Effector memory CD4-positive, alpha-beta T cell (primary cell): ENCODE measurements at regions not wholly inside any gene's neighbourhood (a gene's known extent, or its start where the extent isn't known, plus 50 kb on each side); places are given as distances from the start of the nearest gene placed in this dataset.
"Not testable (repeated sequence)": the region's sequence is repeated elsewhere in the genome, so short reads cannot be mapped to it uniquely, and the experiment has no call there.

Experiments used
- DNase-seq, 3 donors: peaks; one replicate each; pipeline ENCODE4 v3.0.0-alpha.2; 2020
- H3K27ac ChIP-seq: 2 replicates; pipeline ENCODE4 v1.7.0; 2013; ENCODE audit warnings: mild to moderate bottlenecking, low read length, moderate library complexity; ENCODE audit not compliant: insufficient read depth, poor library complexity, severe bottlenecking
- H3K27me3 ChIP-seq: replicated peaks from 2 replicates; pipeline ENCODE4 v1.7.0; 2013; ENCODE audit warnings: mild to moderate bottlenecking, low read length; ENCODE audit not compliant: insufficient read depth, control insufficient read depth, poor library complexity, severe bottlenecking
- H3K36me3 ChIP-seq: 2 replicates; pipeline ENCODE4 v1.7.0; 2013; ENCODE audit warnings: mild to moderate bottlenecking, low read length, moderate library complexity; ENCODE audit not compliant: control insufficient read depth, insufficient read depth
- H3K4me1 ChIP-seq: 2 replicates; pipeline ENCODE4 v1.7.0; 2013; ENCODE audit warnings: low read length, mild to moderate bottlenecking; ENCODE audit not compliant: control insufficient read depth, insufficient read depth, poor library complexity, severe bottlenecking
- H3K4me3 ChIP-seq: 2 replicates; pipeline ENCODE4 v1.7.0; 2013; ENCODE audit warnings: low read length, low read depth, mild to moderate bottlenecking; ENCODE audit not compliant: insufficient read depth, poor library complexity, severe bottlenecking
- H3K9me3 ChIP-seq: 2 replicates; pipeline ENCODE4 v1.7.0; 2013; ENCODE audit warnings: mild to moderate bottlenecking, low read length, moderate library complexity; ENCODE audit not compliant: control insufficient read depth

GRCh38 chr3:117868766-117869165 is 1159.2 kb downstream of the TUSC7 start:
- no peak for DNase-seq
- Histone ChIP-seq H3K27ac (no peak overlapping the region), H3K9me3 (no peaks in the 10 kb centered on the region), H3K4me3 (no peak overlapping the region), H3K36me3 (no peaks in the 10 kb centered on the region), H3K4me1 (no peaks in the 10 kb centered on the region), H3K27me3 (no peaks in the 10 kb centered on the region)

- Histone ChIP-seq H3K4me3 (no peak overlapping the region), H3K27ac (no peak overlapping the region), H3K9me3 (no peaks in the 10 kb centered on the region), H3K36me3 (no peaks in the 10 kb centered on the region), H3K4me1 (no peaks in the 10 kb centered on the region), H3K27me3 (no peaks in the 10 kb centered on the region)
- DNase-seq: no peak
These were observed 1162.4 kb downstream of the TUSC7 start for GRCh38 chr3:117871934-117872333.

- DNase-seq, H3K9me3 ChIP-seq: not testable (repeated sequence)
These were observed 1161.9 kb downstream of the IGSF11 start for GRCh38 chr3:117872594-117873248.

DNA sequence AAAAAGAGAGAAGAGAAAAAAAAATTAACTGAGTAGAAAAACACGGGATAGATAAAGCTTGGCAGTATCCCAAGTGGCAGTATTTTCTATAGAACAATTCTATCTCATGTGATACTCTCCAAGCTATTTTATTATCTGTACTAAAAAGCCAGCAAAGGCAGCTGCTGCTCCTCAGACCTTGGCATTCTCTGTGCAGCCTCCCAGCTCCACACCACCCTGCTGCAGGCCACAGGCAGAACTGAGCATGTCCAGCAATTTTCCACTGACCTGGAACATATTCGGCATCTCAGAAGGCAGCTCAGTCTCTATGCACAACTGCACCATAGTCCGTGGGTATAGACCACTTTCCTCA is 1161.4 kb downstream of the IGSF11 start:
- H3K36me3 ChIP-seq: no peaks in the 10 kb centered on the region
- H3K27me3 ChIP-seq: no peaks in the 10 kb centered on the region
- no peak overlapping the region for H3K4me3 ChIP-seq
- H3K27ac ChIP-seq: no peak overlapping the region
- no peaks in the 10 kb centered on the region for H3K9me3 ChIP-seq
- no peak for DNase-seq
- H3K4me1 ChIP-seq: no peaks in the 10 kb centered on the region

More at GRCh38 chr3:117872594-117873248, 1161.9 kb downstream of the IGSF11 start:
- not testable (repeated sequence) for H3K36me3 ChIP-seq, H3K27ac ChIP-seq, H3K4me3 ChIP-seq, H3K27me3 ChIP-seq, H3K4me1 ChIP-seq

GRCh38 chr3:117874028-117874690 is 1160.5 kb downstream of the IGSF11 start:
- Histone ChIP-seq H3K27ac (no peak overlapping the region), H3K4me1 (no peaks in the 10 kb centered on the region), H3K9me3 (no peaks in the 10 kb centered on the region), H3K36me3 (no peaks in the 10 kb centered on the region), H3K27me3 (no peaks in the 10 kb centered on the region), H3K4me3 (no peak overlapping the region)
- no peak for DNase-seq

GRCh38 chr3:117874904-117875874 is 1159.5 kb downstream of the IGSF11 start:
- Histone ChIP-seq H3K4me3 (no peak overlapping the region), H3K27ac (no peak overlapping the region), H3K4me1 (no peaks in the 10 kb centered on the region), H3K9me3 (no peaks in the 10 kb centered on the region), H3K36me3 (no peaks in the 10 kb centered on the region), H3K27me3 (no peaks in the 10 kb centered on the region)
- no peak for DNase-seq

DNA sequence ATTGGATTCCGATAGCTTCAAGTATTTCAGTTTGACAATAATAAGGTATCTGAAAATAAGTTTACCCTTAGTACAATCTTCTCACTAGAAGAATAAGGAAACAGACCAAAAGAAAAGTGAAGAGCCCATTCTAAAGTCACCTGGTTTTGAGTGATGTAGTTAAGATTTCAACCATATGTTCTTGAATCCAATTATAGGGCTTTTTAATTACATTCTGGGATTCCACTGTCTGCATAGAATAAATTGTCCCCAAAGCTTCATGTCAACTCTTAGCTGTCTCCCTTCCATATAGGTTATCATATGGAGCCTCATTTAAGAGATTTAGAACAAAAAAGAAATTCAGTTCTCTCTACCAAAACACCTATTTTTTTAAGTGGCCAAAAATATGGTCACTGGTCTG is 1158.8 kb downstream of the IGSF11 start:
- Histone ChIP-seq H3K27ac (no peak overlapping the region), H3K27me3 (no peaks in the 10 kb centered on the region), H3K36me3 (no peaks in the 10 kb centered on the region), H3K9me3 (no peaks in the 10 kb centered on the region), H3K4me3 (no peak overlapping the region), H3K4me1 (no peaks in the 10 kb centered on the region)
- DNase-seq: no peak

DNA sequence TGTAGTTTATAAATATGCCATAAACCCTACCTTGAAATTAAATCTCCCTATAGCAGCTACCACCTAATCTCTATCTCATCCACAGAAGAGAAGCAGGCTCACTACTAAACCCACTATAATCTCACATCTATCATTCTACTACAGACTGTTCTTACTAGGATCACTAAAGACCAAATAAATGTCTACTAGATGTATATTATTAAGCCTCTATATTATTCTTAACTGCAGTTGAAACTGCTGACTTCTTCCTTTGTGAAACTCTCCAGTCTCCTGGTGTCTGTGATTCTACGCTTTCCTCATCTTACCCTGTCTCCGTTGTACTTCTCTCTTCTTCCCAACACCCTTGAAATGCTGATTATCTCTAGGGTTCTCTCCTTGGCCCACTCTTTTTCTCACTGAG is 1154.0 kb downstream of the IGSF11 start:
- Histone ChIP-seq H3K4me3 (no peak overlapping the region), H3K36me3 (no peaks in the 10 kb centered on the region), H3K9me3 (no peaks in the 10 kb centered on the region), H3K27me3 (no peaks in the 10 kb centered on the region), H3K27ac (no peak overlapping the region), H3K4me1 (no peaks in the 10 kb centered on the region)
- no peak for DNase-seq

GRCh38 chr3:117881210-117881609 is 1153.4 kb downstream of the IGSF11 start:
- no peak for DNase-seq
- Histone ChIP-seq H3K4me1 (no peaks in the 10 kb centered on the region), H3K9me3 (no peaks in the 10 kb centered on the region), H3K4me3 (no peak overlapping the region), H3K27ac (no peak overlapping the region), H3K36me3 (no peaks in the 10 kb centered on the region), H3K27me3 (no peaks in the 10 kb centered on the region)

DNA sequence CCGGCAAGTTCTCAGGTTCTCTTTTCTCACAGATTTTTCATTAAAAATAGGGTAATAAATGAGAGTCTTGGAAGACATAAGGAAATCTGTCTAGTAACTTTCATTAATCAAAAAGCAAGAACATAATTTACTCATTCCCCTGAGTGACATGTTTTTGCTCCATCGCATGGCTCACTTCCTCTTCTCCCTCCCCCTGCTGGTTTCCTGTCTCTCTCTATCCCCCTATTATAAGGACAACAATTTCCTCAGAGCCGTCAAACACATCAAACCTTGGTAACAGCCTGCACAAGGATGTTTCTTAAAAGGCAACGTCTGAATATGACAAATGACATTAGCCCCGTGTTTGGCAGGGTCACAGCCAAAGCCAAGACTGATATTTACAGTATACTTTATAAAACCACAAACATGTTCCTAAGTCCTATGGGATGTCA is 1149.6 kb downstream of the IGSF11 start:
- H3K9me3 ChIP-seq: no peaks in the 10 kb centered on the region
- H3K4me1 ChIP-seq: no peaks in the 10 kb centered on the region
- H3K27ac ChIP-seq: no peak overlapping the region
- no peaks in the 10 kb centered on the region for H3K36me3 ChIP-seq
- H3K27me3 ChIP-seq: no peaks in the 10 kb centered on the region
- H3K4me3 ChIP-seq: no peak overlapping the region
- DNase-seq: no peak
